ENCODE measurements at regions not wholly inside any gene's neighbourhood (a gene's known extent, or its start where the extent isn't known, plus 50 kb on each side); places are given as distances from the start of the nearest gene placed in this dataset.

GRCh38 chr7:96869538-96869937 lies 135.8 kb upstream of the DLX6 start:
- TF ChIP-seq CTCF (IDR thresholded peaks at IDR 0.05) (no peak), POLR2A (IDR thresholded peaks at IDR 0.05) (no peak)
- ATAC-seq (no peak), DNase-seq (no peak)
- no peak overlapping the region for H3K27ac ChIP-seq
- H3K36me3 ChIP-seq: no peaks in the 10 kb centered on the region
- WGBS (ENCODE audit: insufficient coverage, low coverage, low lambda C conversion rate, missing lambda C conversion rate): 63% methylated on average over 2 of the region's 2 CpGs
- H3K4me1 ChIP-seq: no peaks in the 10 kb centered on the region
- no peak overlapping the region for H3K4me3 ChIP-seq
- intact Hi-C loops (cut with DNase I): no loop called here
- H3K27me3 ChIP-seq: no peaks in the 10 kb centered on the region
- H3K9me3 ChIP-seq: no peaks in the 10 kb centered on the region

GRCh38 chr7:96870185-96870584 lies 135.2 kb upstream of the DLX6 start:
- TF ChIP-seq POLR2A (IDR thresholded peaks at IDR 0.05) (no peak), CTCF (IDR thresholded peaks at IDR 0.05) (no peak)
- no peak for ATAC-seq

GRCh38 chr7:96870934-96871333 lies 134.4 kb upstream of the DLX6 start:
- H3K4me1 ChIP-seq: no peaks in the 10 kb centered on the region
- H3K36me3 ChIP-seq: no peaks in the 10 kb centered on the region
- H3K27me3 ChIP-seq: no peaks in the 10 kb centered on the region
- ATAC-seq (no peak), DNase-seq (no peak)
- H3K27ac ChIP-seq: no peak overlapping the region
- H3K9me3 ChIP-seq: no peaks in the 10 kb centered on the region
- intact Hi-C loops (cut with DNase I): no loop called here
- no peak for TF ChIP-seq CTCF (IDR thresholded peaks at IDR 0.05)
- TF ChIP-seq POLR2A (IDR thresholded peaks at IDR 0.05): no peak
- no peak overlapping the region for H3K4me3 ChIP-seq

More at GRCh38 chr7:96870185-96870584, 135.2 kb upstream of the DLX6 start:
- no peak for DNase-seq
- Histone ChIP-seq H3K36me3 (no peaks in the 10 kb centered on the region), H3K27ac (no peak overlapping the region), H3K9me3 (no peaks in the 10 kb centered on the region), H3K27me3 (no peaks in the 10 kb centered on the region), H3K4me1 (no peaks in the 10 kb centered on the region), H3K4me3 (no peak overlapping the region)
- WGBS (ENCODE audit: insufficient coverage, low coverage, low lambda C conversion rate, missing lambda C conversion rate): 36% methylated on average over 2 of the region's 2 CpGs
- intact Hi-C loops (cut with DNase I): no loop called here

- no peak for TF ChIP-seq CTCF (IDR thresholded peaks at IDR 0.05)
- TF ChIP-seq POLR2A (IDR thresholded peaks at IDR 0.05): no peak
- WGBS (ENCODE audit: insufficient coverage, low coverage, low lambda C conversion rate, missing lambda C conversion rate): 77% methylated on average over 2 of the region's 2 CpGs
- H3K4me1 ChIP-seq: no peaks in the 10 kb centered on the region
- no peaks in the 10 kb centered on the region for H3K9me3 ChIP-seq
- no peaks in the 10 kb centered on the region for H3K36me3 ChIP-seq
- no peaks in the 10 kb centered on the region for H3K27me3 ChIP-seq
- intact Hi-C loops (cut with DNase I): no loop called here
- ATAC-seq (no peak), DNase-seq (no peak)
- H3K4me3 ChIP-seq: no peak overlapping the region
- H3K27ac ChIP-seq: no peak overlapping the region
These were observed 117.9 kb upstream of the DLX6 start for GRCh38 chr7:96887426-96887825.

- Histone ChIP-seq H3K9me3 (no peaks in the 10 kb centered on the region), H3K4me1 (peaks cover 0 to 5% (median 0%) of the 10 kb centered on the region in 4 donors), H3K27ac (no peak overlapping the region), H3K36me3 (no peaks in the 10 kb centered on the region), H3K4me3 (no peak overlapping the region), H3K27me3 (no peaks in the 10 kb centered on the region)
- DNase-seq (no peak), ATAC-seq (no peak)
- intact Hi-C loops (cut with DNase I): no loop called here
- 39% methylated on average over 1 of the region's 1 CpG for WGBS (ENCODE audit: insufficient coverage, low coverage, low lambda C conversion rate, missing lambda C conversion rate)
- TF ChIP-seq POLR2A (IDR thresholded peaks at IDR 0.05): no peak
- no peak for TF ChIP-seq CTCF (IDR thresholded peaks at IDR 0.05)
These were observed 106.2 kb upstream of the DLX6 start for GRCh38 chr7:96899108-96899507.

Measured in right lobe of liver (tissue), 6 donors.